ENCODE measurements at regions not wholly inside any gene's neighbourhood (a gene's known extent, or its start where the extent isn't known, plus 50 kb on each side); places are given as distances from the start of the nearest gene placed in this dataset.

- no peak for TF ChIP-seq POLR2A (IDR thresholded peaks at IDR 0.05; ENCODE audit: low read depth, low read length)
- TF ChIP-seq POLR2AphosphoS5 (IDR thresholded peaks at IDR 0.05; ENCODE audit: low read depth, low read length), result no peak
- TF ChIP-seq TAF1 (IDR thresholded peaks at IDR 0.05; ENCODE audit: low read depth, low read length), result no peak
Observed at GRCh38 chr2:16890081-16890480, 224.4 kb upstream of the CYRIA start.
